Astrocyte (in vitro differentiated cells and primary cell): ENCODE measurements at regions not wholly inside any gene's neighbourhood (a gene's known extent, or its start where the extent isn't known, plus 50 kb on each side); places are given as distances from the start of the nearest gene placed in this dataset.

ENCODE experiments used
- EZH2 ChIP-seq: IDR thresholded peaks from 2 replicates; pipeline ENCODE4 v1.6.1; 2012; ENCODE audit warnings: mild to moderate bottlenecking, low read length, inconsistent platforms; ENCODE audit not compliant: insufficient read depth
- TF ChIP-seq, protein P1 (sequence below): IDR thresholded peaks from 2 replicates; pipeline ENCODE4 v1.5.1; 2011; ENCODE audit warnings: low read depth, mild to moderate bottlenecking, inconsistent platforms, low read length, moderate library complexity; ENCODE audit not compliant: insufficient read depth

DNA sequence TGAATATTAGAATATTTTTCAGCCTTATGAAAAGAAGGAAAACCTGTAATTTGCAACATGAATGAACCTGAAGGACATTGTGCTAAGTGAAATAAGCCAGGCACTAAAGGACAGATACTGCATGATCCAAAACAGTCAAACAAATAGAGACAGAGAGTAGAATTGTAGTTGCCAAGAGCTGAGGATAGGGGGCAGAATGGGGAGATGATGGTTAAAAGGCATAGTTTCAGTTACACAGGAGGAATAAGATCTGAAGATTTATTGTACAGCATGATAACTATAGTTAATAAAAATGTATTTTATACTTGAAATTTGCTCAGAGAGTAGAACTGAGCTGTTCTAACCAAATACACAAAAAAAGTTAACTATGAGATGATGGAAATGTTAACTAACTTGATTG is 149.0 kb upstream of the TMEM106B start:
- TF ChIP-seq, protein P1, sequence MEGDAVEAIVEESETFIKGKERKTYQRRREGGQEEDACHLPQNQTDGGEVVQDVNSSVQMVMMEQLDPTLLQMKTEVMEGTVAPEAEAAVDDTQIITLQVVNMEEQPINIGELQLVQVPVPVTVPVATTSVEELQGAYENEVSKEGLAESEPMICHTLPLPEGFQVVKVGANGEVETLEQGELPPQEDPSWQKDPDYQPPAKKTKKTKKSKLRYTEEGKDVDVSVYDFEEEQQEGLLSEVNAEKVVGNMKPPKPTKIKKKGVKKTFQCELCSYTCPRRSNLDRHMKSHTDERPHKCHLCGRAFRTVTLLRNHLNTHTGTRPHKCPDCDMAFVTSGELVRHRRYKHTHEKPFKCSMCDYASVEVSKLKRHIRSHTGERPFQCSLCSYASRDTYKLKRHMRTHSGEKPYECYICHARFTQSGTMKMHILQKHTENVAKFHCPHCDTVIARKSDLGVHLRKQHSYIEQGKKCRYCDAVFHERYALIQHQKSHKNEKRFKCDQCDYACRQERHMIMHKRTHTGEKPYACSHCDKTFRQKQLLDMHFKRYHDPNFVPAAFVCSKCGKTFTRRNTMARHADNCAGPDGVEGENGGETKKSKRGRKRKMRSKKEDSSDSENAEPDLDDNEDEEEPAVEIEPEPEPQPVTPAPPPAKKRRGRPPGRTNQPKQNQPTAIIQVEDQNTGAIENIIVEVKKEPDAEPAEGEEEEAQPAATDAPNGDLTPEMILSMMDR = no peak
- TF ChIP-seq EZH2 = no peak
